IMR-90 (cell line): ENCODE measurements at regions not wholly inside any gene's neighbourhood (a gene's known extent, or its start where the extent isn't known, plus 50 kb on each side); places are given as distances from the start of the nearest gene placed in this dataset.

ENCODE experiments used
- BHLHE40 ChIP-seq: fragments of 150-350 bp; IDR thresholded peaks from 2 replicates; pipeline ENCODE4 v1.6.1; 2016; ENCODE audit warnings: mild to moderate bottlenecking, low read depth, low read length
- CHD1 ChIP-seq: IDR thresholded peaks from 2 replicates; pipeline ENCODE4 v1.6.1; 2012; ENCODE audit warnings: low read depth, low read length, improper control_type of control experiment
- CTCF ChIP-seq: conservative IDR thresholded peaks from 2 replicates; pipeline ENCODE4 v1.5.1; 2012; ENCODE audit warnings: mild to moderate bottlenecking, low read depth, low read length, improper control_type of control experiment
- FOS ChIP-seq: fragments of 150-350 bp; IDR thresholded peaks from 2 replicates; pipeline ENCODE4 v1.6.1; 2016; ENCODE audit warnings: low read depth, low read length
- MAFK ChIP-seq: IDR thresholded peaks from 2 replicates; pipeline ENCODE4 v1.6.1; 2012; ENCODE audit warnings: low read depth, low read length, improper control_type of control experiment
- MXI1 ChIP-seq: IDR thresholded peaks from 2 replicates; pipeline ENCODE4 v1.6.1; 2012; ENCODE audit warnings: low read depth, mild to moderate bottlenecking, low read length, moderate library complexity, borderline replicate concordance
- POLR2A ChIP-seq: IDR thresholded peaks from 2 replicates; pipeline ENCODE4 v1.6.1; 2012; ENCODE audit warnings: mild to moderate bottlenecking, low read depth, low read length
- RCOR1 ChIP-seq: IDR thresholded peaks from 2 replicates; pipeline ENCODE4 v1.6.1; 2012; ENCODE audit warnings: mild to moderate bottlenecking, low read length, improper control_type of control experiment; ENCODE audit not compliant: insufficient replicate concordance
- RFX5 ChIP-seq: IDR thresholded peaks from 2 replicates; pipeline ENCODE4 v1.8.0; 2012; ENCODE audit warnings: low read depth, mild to moderate bottlenecking, low read length, moderate library complexity

DNA sequence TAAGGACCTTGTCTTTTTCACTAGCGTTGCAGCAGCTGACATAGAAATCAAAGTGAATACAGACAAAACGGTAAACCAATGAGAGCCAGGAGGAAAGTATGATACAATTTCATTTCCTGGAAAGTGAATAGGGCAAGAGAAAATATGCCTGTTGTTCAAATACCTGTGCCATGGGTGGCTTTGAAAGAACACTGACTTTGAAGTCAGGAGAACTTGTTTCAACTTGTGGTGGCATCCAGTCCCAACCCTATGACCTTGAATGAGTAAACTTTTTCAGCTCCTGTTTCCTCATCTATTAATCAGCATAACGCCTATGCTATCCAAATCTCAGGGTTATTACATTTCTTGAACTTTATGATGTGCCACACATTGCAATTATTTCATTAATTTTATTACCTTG, 173.7 kb upstream of the HS3ST3A1 start:
- TF ChIP-seq CTCF (no peak), BHLHE40 (no peak), FOS (no peak), RFX5 (no peak), POLR2A (no peak), MXI1 (no peak), RCOR1 (no peak), MAFK (no peak), CHD1 (no peak)
